Subcutaneous abdominal adipose tissue (tissue), 5 donors: ENCODE measurements at regions not wholly inside any gene's neighbourhood (a gene's known extent, or its start where the extent isn't known, plus 50 kb on each side); places are given as distances from the start of the nearest gene placed in this dataset.

Experiments
- H3K27ac ChIP-seq: one replicate; pipeline ENCODE4 v1.7.0; 2013; ENCODE audit warnings: low read depth, mild to moderate bottlenecking, inconsistent platforms, low read length, moderate library complexity
- H3K27me3 ChIP-seq, 5 donors: one replicate each; pipeline ENCODE4 v1.7.0; 2013; ENCODE audit warnings: low read length in 5 of 5, inconsistent platforms in 1 of 5; ENCODE audit not compliant: control insufficient read depth in 5 of 5, insufficient read depth in 4 of 5
- H3K36me3 ChIP-seq, 5 donors: one replicate each; pipeline ENCODE4 v1.7.0; 2013; ENCODE audit warnings: low read length in 5 of 5; ENCODE audit not compliant: control insufficient read depth in 5 of 5, insufficient read depth in 5 of 5
- H3K4me1 ChIP-seq, 5 donors: one replicate each; pipeline ENCODE4 v1.7.0; 2013; ENCODE audit warnings: low read length in 5 of 5, mild to moderate bottlenecking in 3 of 5, moderate library complexity in 1 of 5; ENCODE audit not compliant: control insufficient read depth in 5 of 5, insufficient read depth in 5 of 5
- H3K4me3 ChIP-seq, 5 donors: one replicate each; pipeline ENCODE4 v1.7.0; 2013; ENCODE audit warnings: low read length in 5 of 5, low read depth in 1 of 5
- H3K9ac ChIP-seq, 5 donors: one replicate each; pipeline ENCODE4 v1.7.0; 2013; ENCODE audit warnings: low read length in 5 of 5, mild to moderate bottlenecking in 4 of 5, moderate library complexity in 3 of 5
- H3K9me3 ChIP-seq, 5 donors: one replicate each; pipeline ENCODE4 v1.7.0; 2013; ENCODE audit warnings: low read length in 5 of 5; ENCODE audit not compliant: control insufficient read depth in 5 of 5
- donor health status: healthy.
- donor health status: healthy.
- donor health status: healthy.
- donor health status: healthy.
- donor health status: healthy.

GRCh38 chr2:236935631-236936445, 149.9 kb upstream of the COPS8 start:
- no peaks in the 10 kb centered on the region for H3K36me3 ChIP-seq
- no peak overlapping the region for H3K27ac ChIP-seq
- peaks cover 0 to 13% (median 5%) of the 10 kb centered on the region in 5 donors for H3K4me1 ChIP-seq
- no peaks in the 10 kb centered on the region for H3K9me3 ChIP-seq
- no peak overlapping the region for H3K9ac ChIP-seq
- H3K27me3 ChIP-seq: no peaks in the 10 kb centered on the region
- H3K4me3 ChIP-seq: no peak overlapping the region

DNA sequence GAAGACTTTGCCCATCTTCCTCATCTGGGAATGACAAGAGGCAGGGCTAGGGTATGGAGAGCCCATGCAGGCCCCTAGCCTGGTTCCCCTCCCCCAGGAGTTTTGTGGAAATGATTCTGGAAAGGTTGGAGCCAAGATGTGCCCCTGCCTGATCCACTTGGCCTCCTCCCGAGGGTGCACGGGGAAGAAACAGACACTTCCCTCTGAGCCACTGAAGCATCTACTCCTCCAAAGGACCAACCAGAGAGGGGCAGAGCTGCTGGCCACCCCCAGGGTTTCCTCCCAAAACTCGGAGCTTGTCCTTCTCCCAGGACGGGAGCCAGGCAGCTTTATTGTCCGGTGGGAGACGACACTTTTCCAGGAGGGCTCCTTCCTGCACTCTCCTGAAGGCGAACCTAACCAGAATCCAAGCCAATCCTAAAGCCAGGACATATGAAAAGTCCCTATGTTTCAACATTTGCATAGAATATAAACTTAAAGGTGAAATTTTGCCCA, 149.2 kb upstream of the COPS8 start:
- no peak overlapping the region for H3K9ac ChIP-seq
- H3K36me3 ChIP-seq: no peaks in the 10 kb centered on the region
- H3K4me1 ChIP-seq: peaks cover 0 to 13% (median 5%) of the 10 kb centered on the region in 5 donors
- no peak overlapping the region for H3K4me3 ChIP-seq
- H3K9me3 ChIP-seq: no peaks in the 10 kb centered on the region
- H3K27me3 ChIP-seq: no peaks in the 10 kb centered on the region
- H3K27ac ChIP-seq: no peak overlapping the region

- no peaks in the 10 kb centered on the region for H3K9me3 ChIP-seq
- no peak overlapping the region for H3K27ac ChIP-seq
- H3K9ac ChIP-seq: no peak overlapping the region
- peaks cover 0 to 9% (median 5%) of the 10 kb centered on the region in 5 donors for H3K4me1 ChIP-seq
- no peak overlapping the region for H3K4me3 ChIP-seq
- no peaks in the 10 kb centered on the region for H3K27me3 ChIP-seq
- H3K36me3 ChIP-seq: no peaks in the 10 kb centered on the region
Measured at GRCh38 chr2:236938126-236938525, 147.6 kb upstream of the COPS8 start.

GRCh38 chr2:236939271-236939670, 146.4 kb upstream of the COPS8 start:
- H3K27me3 ChIP-seq: no peaks in the 10 kb centered on the region
- H3K9me3 ChIP-seq: no peaks in the 10 kb centered on the region
- peaks cover 0 to 5% (median 4%) of the 10 kb centered on the region in 5 donors for H3K4me1 ChIP-seq
- no peak overlapping the region for H3K4me3 ChIP-seq
- no peaks in the 10 kb centered on the region for H3K36me3 ChIP-seq
- H3K9ac ChIP-seq: no peak overlapping the region
- H3K27ac ChIP-seq: no peak overlapping the region

DNA sequence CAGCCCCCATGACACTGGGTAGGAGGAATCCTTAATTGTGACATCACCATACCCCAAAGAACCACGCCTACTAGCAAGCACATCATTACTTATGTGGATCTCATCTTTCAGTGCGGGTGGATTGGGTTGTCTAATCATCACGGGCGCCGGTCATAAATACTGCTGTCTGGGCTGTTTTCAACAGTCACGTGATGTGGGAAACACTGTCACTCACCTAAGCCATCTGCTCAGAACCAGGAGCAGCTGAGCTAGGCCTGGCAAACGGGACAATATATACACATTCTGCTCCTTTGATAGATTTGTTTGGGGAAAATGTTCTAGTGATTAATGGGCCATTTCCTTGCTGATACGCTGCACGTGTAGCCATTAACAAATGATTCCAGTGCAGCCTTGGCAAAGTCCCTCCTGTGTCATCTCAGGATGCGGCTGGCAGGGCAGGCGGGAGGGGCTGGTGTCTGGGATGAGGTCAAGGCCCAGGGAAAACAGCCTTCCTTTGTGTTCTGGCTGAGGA, 145.9 kb upstream of the COPS8 start:
- no peaks in the 10 kb centered on the region for H3K9me3 ChIP-seq
- H3K4me3 ChIP-seq: no peak overlapping the region
- no peaks in the 10 kb centered on the region for H3K36me3 ChIP-seq
- no peak overlapping the region for H3K27ac ChIP-seq
- peaks cover 0 to 5% (median 4%) of the 10 kb centered on the region in 5 donors for H3K4me1 ChIP-seq
- H3K27me3 ChIP-seq: no peaks in the 10 kb centered on the region
- H3K9ac ChIP-seq: no peak overlapping the region

GRCh38 chr2:236940497-236940896, 145.2 kb upstream of the COPS8 start:
- Histone ChIP-seq H3K9me3 (no peaks in the 10 kb centered on the region), H3K36me3 (no peaks in the 10 kb centered on the region), H3K27ac (no peak overlapping the region), H3K9ac (no peak overlapping the region), H3K4me1 (peaks cover 0 to 8% (median 4%) of the 10 kb centered on the region in 5 donors), H3K27me3 (no peaks in the 10 kb centered on the region), H3K4me3 (no peak overlapping the region)

GRCh38 chr2:236940916-236941520, 144.7 kb upstream of the COPS8 start:
- H3K9ac ChIP-seq: no peak overlapping the region
- H3K4me3 ChIP-seq: no peak overlapping the region
- H3K36me3 ChIP-seq: no peaks in the 10 kb centered on the region
- H3K9me3 ChIP-seq: no peaks in the 10 kb centered on the region
- peaks cover 0 to 13% (median 8%) of the 10 kb centered on the region in 5 donors for H3K4me1 ChIP-seq
- no peak overlapping the region for H3K27ac ChIP-seq
- H3K27me3 ChIP-seq: no peaks in the 10 kb centered on the region

GRCh38 chr2:236941551-236941950, 144.1 kb upstream of the COPS8 start:
- no peak overlapping the region for H3K27ac ChIP-seq

DNA sequence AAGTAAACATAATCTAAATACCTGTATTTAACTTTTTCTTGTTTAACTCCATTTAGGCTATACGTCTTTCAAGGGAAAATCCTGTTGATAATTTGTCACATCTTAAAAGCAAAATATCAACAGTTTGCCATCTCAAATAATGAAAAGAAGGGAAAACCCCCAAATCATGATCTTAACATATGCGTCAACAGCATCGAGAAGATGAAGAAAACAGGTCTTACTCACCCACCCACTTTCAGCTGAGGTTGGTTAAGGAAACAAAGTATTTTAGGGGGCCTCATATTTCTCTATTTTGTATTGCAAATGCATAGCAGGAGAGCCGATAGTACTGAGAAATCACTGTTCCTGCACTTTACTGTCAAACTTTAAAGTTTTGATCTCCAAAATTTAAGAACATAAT, 143.1 kb upstream of the COPS8 start:
- H3K9me3 ChIP-seq: no peaks in the 10 kb centered on the region
- no peaks in the 10 kb centered on the region for H3K36me3 ChIP-seq
- peaks cover 0 to 13% (median 8%) of the 10 kb centered on the region in 5 donors for H3K4me1 ChIP-seq
- no peaks in the 10 kb centered on the region for H3K27me3 ChIP-seq
- no peak overlapping the region for H3K27ac ChIP-seq
- no peak overlapping the region for H3K4me3 ChIP-seq
- H3K9ac ChIP-seq: no peak overlapping the region

More at GRCh38 chr2:236941551-236941950, 144.1 kb upstream of the COPS8 start:
- H3K4me3 ChIP-seq: no peak overlapping the region
- H3K9me3 ChIP-seq: no peaks in the 10 kb centered on the region
- no peaks in the 10 kb centered on the region for H3K36me3 ChIP-seq
- peaks cover 0 to 13% (median 8%) of the 10 kb centered on the region in 5 donors for H3K4me1 ChIP-seq
- no peaks in the 10 kb centered on the region for H3K27me3 ChIP-seq
- H3K9ac ChIP-seq: no peak overlapping the region

DNA sequence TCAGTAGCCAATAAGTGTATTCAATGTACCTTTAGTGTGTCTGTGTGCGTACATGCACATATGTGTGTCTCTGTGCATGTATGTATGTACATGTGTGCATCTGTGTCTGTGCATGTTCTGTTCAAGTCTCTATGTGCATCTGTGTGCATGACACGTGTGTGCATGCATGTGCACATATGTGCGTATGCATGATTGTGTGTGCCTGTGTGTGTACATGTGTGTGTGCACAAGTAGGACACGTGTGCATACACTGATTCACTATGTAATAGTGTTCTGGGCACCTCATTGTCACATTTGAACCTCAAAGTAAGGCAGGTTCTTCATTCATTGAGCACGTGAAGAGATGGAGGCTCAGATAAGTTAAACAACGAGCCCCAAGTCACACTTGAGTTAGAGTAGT, 142.6 kb upstream of the COPS8 start:
- no peak overlapping the region for H3K9ac ChIP-seq
- no peak overlapping the region for H3K4me3 ChIP-seq
- peaks cover 0 to 11% (median 7%) of the 10 kb centered on the region in 5 donors for H3K4me1 ChIP-seq
- H3K36me3 ChIP-seq: no peaks in the 10 kb centered on the region
- no peaks in the 10 kb centered on the region for H3K27me3 ChIP-seq
- no peak overlapping the region for H3K27ac ChIP-seq
- no peaks in the 10 kb centered on the region for H3K9me3 ChIP-seq
